ENCODE measurements at regions not wholly inside any gene's neighbourhood (a gene's known extent, or its start where the extent isn't known, plus 50 kb on each side); places are given as distances from the start of the nearest gene placed in this dataset.

DNA sequence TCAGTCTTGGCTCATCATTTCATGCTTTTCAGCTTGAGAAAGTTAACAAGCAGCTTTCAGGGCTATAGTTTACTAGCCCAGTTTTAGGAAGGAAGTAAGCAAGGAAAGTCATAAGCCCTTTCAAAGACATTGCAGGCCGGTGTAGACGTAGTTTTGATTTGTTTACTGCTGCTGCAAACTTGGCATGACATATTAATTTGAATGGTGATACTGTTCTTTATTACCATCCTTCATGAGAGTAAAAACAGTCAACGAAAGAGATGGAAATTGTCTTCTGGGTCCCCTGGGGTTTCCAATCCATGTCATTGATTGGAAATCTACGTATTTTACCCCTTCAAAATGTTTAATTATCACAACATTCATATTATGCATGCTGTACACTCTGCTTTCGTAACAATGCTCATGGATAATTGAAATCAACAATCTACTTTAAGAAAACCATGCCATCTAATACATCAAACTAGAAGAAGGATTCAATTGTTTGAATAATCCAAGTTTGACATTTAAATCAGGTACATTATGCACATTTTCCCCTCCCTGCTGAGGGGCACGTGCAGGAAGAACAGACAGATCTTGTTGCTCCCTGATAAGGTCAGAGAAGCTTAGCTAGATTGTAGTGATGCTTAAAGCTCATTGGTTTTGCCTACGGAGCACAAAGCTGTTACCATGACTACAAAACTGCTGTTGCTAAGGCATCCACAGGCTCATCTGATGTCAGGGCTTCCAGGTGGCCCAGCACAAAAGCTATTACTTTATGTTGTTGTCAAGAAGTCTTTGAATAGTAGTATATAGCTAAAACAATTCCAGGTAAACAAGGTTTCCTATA is 139.9 kb upstream of the PRLR start:
- no peaks in the 10 kb centered on the region for H3K27me3 ChIP-seq (ENCODE audit: control insufficient read depth, insufficient read depth, low read length)
- no peak overlapping the region for H3K9ac ChIP-seq (ENCODE audit: low read length)
- no peak overlapping the region for H3K27ac ChIP-seq (ENCODE audit: low read depth, low read length)
- H3K4me1 ChIP-seq (ENCODE audit: control insufficient read depth, insufficient read depth, low read length) = no peaks in the 10 kb centered on the region
- no peak overlapping the region for H3K4me3 ChIP-seq (ENCODE audit: low read length)
- no peaks in the 10 kb centered on the region for H3K36me3 ChIP-seq (ENCODE audit: control insufficient read depth, insufficient read depth, low read length)

DNA sequence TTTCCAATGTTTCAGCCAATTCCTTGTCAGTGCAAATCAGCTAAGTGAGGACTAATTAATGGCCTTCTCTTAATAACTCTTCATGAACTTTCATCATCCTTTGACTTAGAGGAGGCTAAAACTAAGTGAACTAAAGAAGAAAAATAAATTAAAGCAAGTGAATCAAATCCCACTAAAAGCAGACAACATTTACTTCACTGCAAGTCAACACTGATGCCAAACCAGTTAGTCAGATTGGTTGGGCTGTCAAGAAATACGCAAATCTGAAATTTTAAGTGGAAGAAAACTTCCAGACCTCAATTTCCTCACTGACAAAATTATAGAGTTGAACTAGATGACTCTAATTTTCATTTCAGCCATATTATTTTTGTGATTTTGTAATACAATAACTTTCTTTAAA is 137.2 kb upstream of the PRLR start:
- Histone ChIP-seq H3K27ac (ENCODE audit: low read depth, low read length) (no peak overlapping the region), H3K27me3 (ENCODE audit: control insufficient read depth, insufficient read depth, low read length) (no peaks in the 10 kb centered on the region), H3K4me3 (ENCODE audit: low read length) (no peak overlapping the region), H3K9ac (ENCODE audit: low read length) (no peak overlapping the region), H3K36me3 (ENCODE audit: control insufficient read depth, insufficient read depth, low read length) (no peaks in the 10 kb centered on the region), H3K4me1 (ENCODE audit: control insufficient read depth, insufficient read depth, low read length) (no peaks in the 10 kb centered on the region)

DNA sequence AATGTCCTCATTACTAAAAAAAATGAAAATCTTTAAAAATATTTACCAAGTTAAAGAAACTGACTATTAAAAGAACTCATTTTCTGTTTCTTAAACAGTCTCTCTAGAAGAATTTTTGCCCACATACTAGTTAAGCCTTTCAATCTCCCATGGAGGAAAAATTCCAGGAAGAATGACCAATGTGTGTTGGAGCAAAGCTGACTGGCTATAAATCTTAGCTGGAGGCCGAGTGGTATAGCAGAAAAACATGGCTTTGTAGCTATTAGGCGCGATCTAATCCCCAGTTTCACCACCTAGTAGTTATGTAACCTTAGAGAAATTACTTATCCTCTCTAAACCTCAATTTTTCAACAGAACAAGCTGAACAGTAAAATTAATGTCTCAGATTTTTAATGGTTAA is 135.5 kb upstream of the PRLR start:
- Histone ChIP-seq H3K4me3 (ENCODE audit: low read length) (no peak overlapping the region), H3K27ac (ENCODE audit: low read depth, low read length) (no peak overlapping the region), H3K27me3 (ENCODE audit: control insufficient read depth, insufficient read depth, low read length) (no peaks in the 10 kb centered on the region)

DNA sequence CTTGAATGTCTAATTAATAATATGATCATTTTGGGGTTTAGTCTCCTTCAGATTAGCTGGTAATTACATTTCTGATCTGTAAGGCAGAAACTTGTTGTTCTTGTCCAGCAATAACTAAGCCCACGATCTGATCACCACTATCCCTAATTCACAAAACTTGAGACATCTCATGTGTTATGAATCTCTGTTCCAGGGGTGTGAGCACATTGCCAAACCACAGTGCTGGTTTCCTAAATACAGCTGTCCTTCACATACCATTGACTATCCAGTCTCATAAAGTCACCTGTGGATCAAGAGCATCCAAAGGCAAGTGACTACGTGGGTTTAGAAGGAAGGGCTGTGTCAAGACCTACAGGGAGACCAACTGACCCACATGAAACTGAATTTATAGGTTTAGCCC is 134.1 kb upstream of the PRLR start:
- H3K4me3 ChIP-seq (ENCODE audit: low read length) = no peak overlapping the region
- H3K4me1 ChIP-seq (ENCODE audit: control insufficient read depth, insufficient read depth, low read length) = no peaks in the 10 kb centered on the region
- H3K27ac ChIP-seq (ENCODE audit: low read depth, low read length) = no peak overlapping the region
- H3K27me3 ChIP-seq (ENCODE audit: control insufficient read depth, insufficient read depth, low read length) = no peaks in the 10 kb centered on the region
- H3K9ac ChIP-seq (ENCODE audit: low read length) = no peak overlapping the region
- H3K36me3 ChIP-seq (ENCODE audit: control insufficient read depth, insufficient read depth, low read length) = no peaks in the 10 kb centered on the region

More for the DNA sequence above, 135.5 kb upstream of the PRLR start:
- Histone ChIP-seq H3K4me1 (ENCODE audit: control insufficient read depth, insufficient read depth, low read length) (no peaks in the 10 kb centered on the region), H3K36me3 (ENCODE audit: control insufficient read depth, insufficient read depth, low read length) (no peaks in the 10 kb centered on the region), H3K9ac (ENCODE audit: low read length) (no peak overlapping the region)

DNA sequence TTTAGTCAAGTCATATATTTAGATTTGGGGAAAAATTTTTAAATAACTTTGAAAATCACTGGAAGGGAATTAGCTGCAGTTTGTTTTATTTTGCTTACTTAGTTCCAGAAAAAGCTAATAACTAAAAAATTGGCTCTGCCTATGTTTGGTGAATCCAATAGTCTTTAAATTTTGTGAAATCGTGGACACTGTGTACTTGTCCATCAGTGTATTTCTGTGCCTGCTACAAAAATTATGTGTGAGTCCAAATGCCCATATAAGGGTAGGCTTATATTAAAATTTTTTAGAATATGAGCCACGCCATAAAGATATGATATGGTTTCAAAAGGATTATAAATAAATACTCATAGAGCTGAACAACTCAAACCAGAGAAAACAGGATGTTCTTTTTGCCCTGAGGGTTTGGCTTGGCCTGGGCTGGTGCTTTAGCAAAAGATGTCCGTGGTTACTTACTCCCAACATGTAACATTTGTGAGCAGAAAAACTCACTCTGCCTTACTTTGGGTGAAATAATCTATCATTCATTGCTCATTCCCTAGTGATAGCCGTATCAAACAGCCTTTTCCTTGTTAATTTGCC is 133.2 kb upstream of the PRLR start:
- Histone ChIP-seq H3K4me3 (ENCODE audit: low read length) (no peak overlapping the region), H3K27ac (ENCODE audit: low read depth, low read length) (no peak overlapping the region), H3K9ac (ENCODE audit: low read length) (no peak overlapping the region), H3K4me1 (ENCODE audit: control insufficient read depth, insufficient read depth, low read length) (no peaks in the 10 kb centered on the region), H3K36me3 (ENCODE audit: control insufficient read depth, insufficient read depth, low read length) (no peaks in the 10 kb centered on the region), H3K27me3 (ENCODE audit: control insufficient read depth, insufficient read depth, low read length) (no peaks in the 10 kb centered on the region)

DNA sequence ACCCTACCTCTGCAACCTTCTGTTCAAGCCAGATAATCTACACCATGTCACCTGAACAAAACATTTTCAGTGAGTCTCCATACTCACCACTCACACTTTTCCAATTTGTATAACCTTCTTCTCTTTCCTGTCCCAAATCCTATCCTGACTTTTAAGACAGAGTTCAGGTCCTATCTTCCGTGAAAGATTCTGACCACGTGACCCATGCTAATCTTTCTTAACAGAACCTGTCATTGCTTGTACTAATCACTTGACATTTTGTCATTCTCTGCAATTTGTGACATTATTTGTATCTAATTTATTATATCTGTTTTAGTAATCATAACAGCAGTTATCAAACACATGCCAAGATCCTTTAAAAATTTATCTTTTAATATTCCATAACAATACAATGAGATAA is 132.5 kb upstream of the PRLR start:
- H3K27me3 ChIP-seq (ENCODE audit: control insufficient read depth, insufficient read depth, low read length) = no peaks in the 10 kb centered on the region
- no peaks in the 10 kb centered on the region for H3K36me3 ChIP-seq (ENCODE audit: control insufficient read depth, insufficient read depth, low read length)
- H3K4me1 ChIP-seq (ENCODE audit: control insufficient read depth, insufficient read depth, low read length) = no peaks in the 10 kb centered on the region

DNA sequence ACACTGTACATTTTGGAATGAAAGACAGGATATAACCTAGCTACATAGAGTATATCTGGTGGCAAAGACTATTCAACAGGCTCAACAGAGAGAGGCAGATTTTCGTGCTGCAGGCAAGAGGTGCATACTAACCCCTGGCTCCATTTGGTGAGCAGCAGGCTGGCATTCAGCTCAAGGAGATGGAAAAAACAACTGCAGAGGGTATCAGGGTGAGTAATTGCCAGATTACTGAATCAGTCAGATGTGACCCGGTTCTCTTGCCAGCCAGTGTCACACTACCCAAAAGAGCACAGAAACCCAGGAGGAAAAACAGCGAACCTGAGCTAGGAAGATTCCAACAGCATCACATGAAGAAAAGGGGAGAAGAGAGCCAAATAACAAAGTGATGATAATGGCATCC is 130.4 kb upstream of the PRLR start:
- Histone ChIP-seq H3K4me3 (ENCODE audit: low read length) (no peak overlapping the region), H3K9ac (ENCODE audit: low read length) (no peak overlapping the region), H3K27ac (ENCODE audit: low read depth, low read length) (no peak overlapping the region), H3K4me1 (ENCODE audit: control insufficient read depth, insufficient read depth, low read length) (no peaks in the 10 kb centered on the region), H3K36me3 (ENCODE audit: control insufficient read depth, insufficient read depth, low read length) (no peaks in the 10 kb centered on the region), H3K27me3 (ENCODE audit: control insufficient read depth, insufficient read depth, low read length) (no peaks in the 10 kb centered on the region)

More for the DNA sequence above, 132.5 kb upstream of the PRLR start:
- Histone ChIP-seq H3K9ac (ENCODE audit: low read length) (no peak overlapping the region), H3K27ac (ENCODE audit: low read depth, low read length) (no peak overlapping the region), H3K4me3 (ENCODE audit: low read length) (no peak overlapping the region)

DNA sequence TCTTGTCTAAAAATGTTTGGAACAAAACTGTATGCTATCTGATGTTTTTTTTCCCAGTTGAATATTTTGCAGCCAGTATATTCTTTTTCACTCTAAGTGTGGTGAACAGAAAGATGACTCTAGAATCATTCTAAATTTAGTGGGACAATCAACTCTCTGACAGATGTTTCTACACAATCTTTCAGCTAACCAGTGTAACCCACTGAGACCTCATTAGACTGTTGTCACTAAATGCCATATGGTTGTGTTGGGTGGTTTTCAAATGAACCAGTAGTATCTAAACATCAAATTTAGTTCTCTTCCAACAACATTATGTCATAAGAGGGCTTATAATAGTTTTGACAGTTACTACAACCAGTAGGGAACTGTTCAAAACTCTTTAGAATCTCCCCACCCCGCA is 129.6 kb upstream of the PRLR start:
- H3K27me3 ChIP-seq (ENCODE audit: control insufficient read depth, insufficient read depth, low read length) = no peaks in the 10 kb centered on the region
- no peaks in the 10 kb centered on the region for H3K36me3 ChIP-seq (ENCODE audit: control insufficient read depth, insufficient read depth, low read length)
- H3K9ac ChIP-seq (ENCODE audit: low read length) = no peak overlapping the region
- no peak overlapping the region for H3K4me3 ChIP-seq (ENCODE audit: low read length)
- no peak overlapping the region for H3K27ac ChIP-seq (ENCODE audit: low read depth, low read length)
- no peaks in the 10 kb centered on the region for H3K4me1 ChIP-seq (ENCODE audit: control insufficient read depth, insufficient read depth, low read length)

DNA sequence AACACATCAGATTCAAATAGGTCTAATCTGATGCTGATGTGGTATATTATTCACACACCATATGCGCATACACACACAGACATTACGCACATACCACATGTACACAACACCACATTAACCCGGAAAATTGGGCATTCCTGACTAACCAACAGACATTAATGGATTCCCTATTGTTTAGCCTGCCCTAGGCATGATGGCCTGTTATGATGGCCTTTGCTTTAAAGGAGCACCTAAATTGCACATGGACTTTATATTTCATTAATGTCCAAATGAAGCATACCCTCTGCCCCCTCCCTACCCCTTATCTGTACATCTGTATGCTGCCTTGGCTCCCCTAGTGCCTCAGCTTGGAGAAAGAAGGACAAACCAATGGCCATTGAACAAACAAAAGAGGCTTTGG is 127.7 kb upstream of the PRLR start:
- Histone ChIP-seq H3K4me1 (ENCODE audit: control insufficient read depth, insufficient read depth, low read length) (no peaks in the 10 kb centered on the region), H3K27ac (ENCODE audit: low read depth, low read length) (no peak overlapping the region), H3K27me3 (ENCODE audit: control insufficient read depth, insufficient read depth, low read length) (no peaks in the 10 kb centered on the region), H3K4me3 (ENCODE audit: low read length) (no peak overlapping the region), H3K9ac (ENCODE audit: low read length) (no peak overlapping the region), H3K36me3 (ENCODE audit: control insufficient read depth, insufficient read depth, low read length) (no peaks in the 10 kb centered on the region)

DNA sequence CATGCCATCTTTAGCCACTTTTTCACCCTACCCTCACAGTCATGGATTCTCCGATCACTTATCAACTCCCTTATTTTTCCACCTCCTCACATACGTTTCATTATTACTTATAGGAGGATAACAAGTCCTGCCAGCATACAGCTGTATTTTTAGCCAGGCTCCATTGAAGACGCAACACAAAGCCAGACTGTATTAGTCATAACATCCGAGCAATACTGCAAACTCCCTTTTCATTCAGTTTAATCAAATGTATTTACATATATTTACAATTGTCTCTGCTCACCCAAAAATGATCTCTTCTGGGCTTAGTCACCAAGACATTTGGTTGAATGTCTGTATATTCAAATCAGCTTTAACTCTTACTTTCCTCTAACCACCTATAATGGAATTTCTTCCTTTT is 126.4 kb upstream of the PRLR start:
- Histone ChIP-seq H3K4me1 (ENCODE audit: control insufficient read depth, insufficient read depth, low read length) (no peaks in the 10 kb centered on the region), H3K4me3 (ENCODE audit: low read length) (no peak overlapping the region), H3K27ac (ENCODE audit: low read depth, low read length) (no peak overlapping the region), H3K27me3 (ENCODE audit: control insufficient read depth, insufficient read depth, low read length) (no peaks in the 10 kb centered on the region), H3K36me3 (ENCODE audit: control insufficient read depth, insufficient read depth, low read length) (no peaks in the 10 kb centered on the region), H3K9ac (ENCODE audit: low read length) (no peak overlapping the region)

DNA sequence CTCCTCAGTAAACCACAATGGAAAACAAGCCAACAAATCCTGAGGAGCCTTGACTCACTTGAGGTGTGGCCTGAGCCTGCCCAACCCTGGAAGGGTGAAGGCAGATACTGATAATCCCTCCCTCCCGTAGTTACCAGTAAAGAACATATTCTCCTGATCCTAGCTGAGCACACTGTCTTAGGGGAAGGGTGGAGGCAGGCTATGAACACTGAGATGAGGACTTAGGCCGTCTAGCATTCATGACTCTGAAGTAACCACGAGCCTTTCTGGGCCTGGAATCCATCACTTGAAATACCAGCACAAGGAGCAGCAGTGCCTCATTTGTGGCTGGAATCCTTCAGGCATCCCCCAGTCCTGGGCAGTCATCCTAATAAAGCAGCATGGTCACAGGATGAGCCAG is 124.5 kb upstream of the PRLR start:
- Histone ChIP-seq H3K27me3 (ENCODE audit: control insufficient read depth, insufficient read depth, low read length) (no peaks in the 10 kb centered on the region), H3K9ac (ENCODE audit: low read length) (no peak overlapping the region), H3K27ac (ENCODE audit: low read depth, low read length) (no peak overlapping the region), H3K4me3 (ENCODE audit: low read length) (no peak overlapping the region), H3K4me1 (ENCODE audit: control insufficient read depth, insufficient read depth, low read length) (no peaks in the 10 kb centered on the region), H3K36me3 (ENCODE audit: control insufficient read depth, insufficient read depth, low read length) (no peaks in the 10 kb centered on the region)

DNA sequence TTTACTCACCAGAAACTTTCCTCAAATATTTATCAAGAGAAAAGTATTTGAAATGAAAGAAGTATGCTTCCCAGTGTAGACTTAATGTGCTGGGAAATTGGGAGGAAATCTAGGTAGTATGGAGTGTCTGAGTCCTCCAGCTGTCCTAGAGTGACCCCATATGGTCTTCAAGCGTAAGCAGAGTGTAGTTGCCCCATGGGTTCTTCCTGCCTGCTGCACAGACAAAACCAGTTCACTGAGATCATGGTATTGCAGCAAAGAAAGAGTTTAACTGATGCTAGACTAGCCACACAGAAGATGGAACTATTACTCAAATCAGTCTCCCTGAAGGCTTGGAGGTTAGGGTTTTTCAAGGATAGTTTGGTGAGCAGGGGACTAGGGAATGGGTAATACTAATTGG is 114.9 kb upstream of the PRLR start:
- no peak overlapping the region for H3K27ac ChIP-seq (ENCODE audit: low read depth, low read length)
- H3K4me1 ChIP-seq (ENCODE audit: control insufficient read depth, insufficient read depth, low read length) = no peaks in the 10 kb centered on the region
- H3K9ac ChIP-seq (ENCODE audit: low read length) = no peak overlapping the region
- H3K27me3 ChIP-seq (ENCODE audit: control insufficient read depth, insufficient read depth, low read length) = no peaks in the 10 kb centered on the region
- H3K4me3 ChIP-seq (ENCODE audit: low read length) = no peak overlapping the region
- H3K36me3 ChIP-seq (ENCODE audit: control insufficient read depth, insufficient read depth, low read length) = no peaks in the 10 kb centered on the region

DNA sequence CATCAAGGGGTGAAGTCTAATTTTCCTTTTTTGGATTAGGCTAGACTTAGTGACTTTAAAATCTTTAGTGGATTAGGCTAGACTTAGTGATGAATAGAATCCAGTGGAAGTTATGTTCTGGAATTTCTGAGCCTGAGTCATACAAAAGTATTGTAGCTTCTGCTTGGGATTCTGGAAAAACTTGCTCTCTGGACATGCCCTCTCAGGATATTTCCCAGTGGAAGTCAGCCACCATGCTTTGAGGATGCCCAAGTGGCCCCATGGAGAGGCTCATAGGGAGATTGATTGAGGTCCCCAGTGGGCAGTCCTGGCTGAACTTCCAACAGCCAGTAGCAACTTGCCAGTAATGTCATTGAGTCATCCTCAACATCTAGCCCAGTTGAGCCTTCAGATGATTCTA is 112.4 kb upstream of the PRLR start:
- Histone ChIP-seq H3K9ac (ENCODE audit: low read length) (no peak overlapping the region), H3K4me3 (ENCODE audit: low read length) (no peak overlapping the region), H3K4me1 (ENCODE audit: control insufficient read depth, insufficient read depth, low read length) (no peaks in the 10 kb centered on the region), H3K27ac (ENCODE audit: low read depth, low read length) (no peak overlapping the region), H3K36me3 (ENCODE audit: control insufficient read depth, insufficient read depth, low read length) (no peaks in the 10 kb centered on the region), H3K27me3 (ENCODE audit: control insufficient read depth, insufficient read depth, low read length) (no peaks in the 10 kb centered on the region)
